Fibroblast of lung (primary cell): ENCODE measurements at regions not wholly inside any gene's neighbourhood (a gene's known extent, or its start where the extent isn't known, plus 50 kb on each side); places are given as distances from the start of the nearest gene placed in this dataset.

Experiments used
- DNase-seq, 2 donors: peaks; one replicate each; pipeline versions ENCODE4 v3.0.0 to v3.0.0-alpha.2; 2010; ENCODE audit warnings: low read depth in 2 of 2
- H2AFZ ChIP-seq: 2 replicates; pipeline ENCODE4 v1.5.1; 2012; ENCODE audit warnings: low read length, control low read depth, inconsistent platforms
- H3K27ac ChIP-seq: 2 replicates; pipeline ENCODE4 v1.5.1; 2011; ENCODE audit warnings: low read length, control low read depth; ENCODE audit not compliant: insufficient read depth
- H3K27me3 ChIP-seq: 2 replicates; pipeline ENCODE4 v1.5.1; 2011; ENCODE audit warnings: mild to moderate bottlenecking, low read length; ENCODE audit not compliant: control insufficient read depth, insufficient read depth
- H3K36me3 ChIP-seq: 2 replicates; pipeline ENCODE4 v1.5.1; 2011; ENCODE audit warnings: low read length; ENCODE audit not compliant: control insufficient read depth, insufficient read depth
- H3K4me1 ChIP-seq: 2 replicates; pipeline ENCODE4 v1.5.1; 2011; ENCODE audit warnings: low read length; ENCODE audit not compliant: control insufficient read depth, insufficient read depth; ENCODE audit errors: extremely low read depth
- H3K4me2 ChIP-seq: 2 replicates; pipeline ENCODE4 v1.5.1; 2011; ENCODE audit warnings: low read length, control low read depth; ENCODE audit not compliant: insufficient read depth; ENCODE audit errors: extremely low read depth
- H3K4me3 ChIP-seq, 4 experiments: fragments of 200-600 bp in 1 of 4; sonication (generic) in 1 of 4; replicated peaks in 1 of 4; 2 replicates each; pipeline ENCODE4 v1.5.1; 2011 to 2016; ENCODE audit warnings: low read length in 4 of 4, low read depth in 3 of 4, mild to moderate bottlenecking in 3 of 4, control low read depth in 2 of 4, inconsistent platforms in 1 of 4, mixed read lengths in 1 of 4; ENCODE audit not compliant: insufficient read depth in 1 of 4; ENCODE audit errors: control extremely low read depth in 1 of 4
- H3K79me2 ChIP-seq: 2 replicates; pipeline ENCODE4 v1.5.1; 2012; ENCODE audit warnings: mild to moderate bottlenecking, low read length, inconsistent platforms; ENCODE audit not compliant: control insufficient read depth, insufficient read depth
- H3K9ac ChIP-seq: 2 replicates; pipeline ENCODE4 v1.5.1; 2011; ENCODE audit warnings: mild to moderate bottlenecking, low read length, control low read depth; ENCODE audit not compliant: insufficient read depth
- H3K9me3 ChIP-seq: 2 replicates; pipeline ENCODE4 v1.5.1; 2012; ENCODE audit warnings: low read depth, low read length; ENCODE audit not compliant: control insufficient read depth, insufficient read depth
- H4K20me1 ChIP-seq: 2 replicates; pipeline ENCODE4 v1.5.1; 2011; ENCODE audit warnings: low read length; ENCODE audit not compliant: control insufficient read depth, insufficient read depth; ENCODE audit errors: extremely low read depth
- CTCF ChIP-seq, 2 donors: IDR thresholded peaks in 1 of 2; conservative IDR thresholded peaks in 1 of 2; 1 replicate in 1 of 2; 2 replicates in 1 of 2; pipeline ENCODE4 v1.5.1; 2011 to 2012; ENCODE audit warnings: low read length in 2 of 2, control low read depth in 1 of 2, inconsistent platforms in 1 of 2, low read depth in 1 of 2, mild to moderate bottlenecking in 1 of 2
- EZH2 ChIP-seq: IDR thresholded peaks from 2 replicates; pipeline ENCODE4 v1.5.1; 2012; ENCODE audit warnings: low read length, control low read depth, mild to moderate bottlenecking; ENCODE audit errors: missing control alignments

GRCh38 chr15:61752001-61752400 lies 308.2 kb downstream of the VPS13C start:
- Histone ChIP-seq H4K20me1 (no peaks in the 10 kb centered on the region), H3K79me2 (no peaks in the 10 kb centered on the region), H2AFZ (no peak overlapping the region), H3K36me3 (no peaks in the 10 kb centered on the region), H3K9me3 (no peaks in the 10 kb centered on the region), H3K4me1 (no peaks in the 10 kb centered on the region), H3K4me2 (no peak overlapping the region), H3K9ac (no peak overlapping the region), H3K27ac (no peak overlapping the region), H3K4me3 (no peak overlapping the region), H3K27me3 (no peaks in the 10 kb centered on the region)
- DNase-seq: no peak
- no peak for TF ChIP-seq CTCF (conservative IDR thresholded peaks at IDR 0.05 in 1 of 2, IDR thresholded peaks at IDR 0.05 in 1 of 2; ENCODE audit: low read depth in 1 of 2, low read length in 2 of 2)
- no peak for TF ChIP-seq EZH2

GRCh38 chr15:61750271-61751084 lies 309.8 kb downstream of the VPS13C start:
- Histone ChIP-seq H3K27me3 (no peaks in the 10 kb centered on the region), H4K20me1 (no peaks in the 10 kb centered on the region), H3K9me3 (no peaks in the 10 kb centered on the region), H3K27ac (no peak overlapping the region), H3K79me2 (no peaks in the 10 kb centered on the region), H2AFZ (no peak overlapping the region), H3K4me3 (no peak overlapping the region), H3K36me3 (no peaks in the 10 kb centered on the region), H3K4me2 (no peak overlapping the region), H3K4me1 (no peaks in the 10 kb centered on the region), H3K9ac (no peak overlapping the region)
- TF ChIP-seq CTCF (conservative IDR thresholded peaks at IDR 0.05 in 1 of 2, IDR thresholded peaks at IDR 0.05 in 1 of 2; ENCODE audit: low read depth in 1 of 2, low read length in 2 of 2): no peak
- no peak for TF ChIP-seq EZH2
- DNase-seq: no peak

- Histone ChIP-seq H3K36me3 (no peaks in the 10 kb centered on the region), H4K20me1 (no peaks in the 10 kb centered on the region), H3K4me2 (no peak overlapping the region), H3K9me3 (no peaks in the 10 kb centered on the region), H2AFZ (no peak overlapping the region), H3K4me1 (no peaks in the 10 kb centered on the region), H3K27me3 (no peaks in the 10 kb centered on the region), H3K4me3 (no peak overlapping the region), H3K27ac (no peak overlapping the region), H3K79me2 (no peaks in the 10 kb centered on the region), H3K9ac (no peak overlapping the region)
- TF ChIP-seq EZH2: no peak
- TF ChIP-seq CTCF (conservative IDR thresholded peaks at IDR 0.05 in 1 of 2, IDR thresholded peaks at IDR 0.05 in 1 of 2; ENCODE audit: low read depth in 1 of 2, low read length in 2 of 2): no peak
- peak in 1 of 2 donors; percentile 40 for DNase-seq
Measured at GRCh38 chr15:61749169-61749568, 311.1 kb downstream of the VPS13C start.
